GM12878 (cell line): ENCODE measurements at regions not wholly inside any gene's neighbourhood (a gene's known extent, or its start where the extent isn't known, plus 50 kb on each side); places are given as distances from the start of the nearest gene placed in this dataset.

Experiments used
- ATAC-seq: fragments of 200-7000 bp; cut with Tn5 transposase; 3 replicates; pipeline ENCODE4 v1.9.1; 2020; ENCODE audit warnings: mild to moderate bottlenecking, moderate library complexity
- BruUV-seq: library from RNA; stranded (reverse); fragments of 400-500 nt; replicated peaks from 2 replicates; lab custom pipeline; 2021; lab: Mats Ljungman, UMichigan
- CTCF ChIA-PET: fragments of 300-600 bp; sonication (Branson Sonifier 250); formaldehyde crosslinking; extraction: SDS; loops from one replicate; lab custom pipeline; 2021; ENCODE audit warnings: inconsistent platforms; lab: Yijun Ruan, JAX
- POLR2A ChIA-PET: fragments of 350-600 bp; formaldehyde crosslinking; extraction: SDS; loops from one replicate; lab custom pipeline; 2021; ENCODE audit warnings: inconsistent platforms; lab: Charles Lee
- RAD21 ChIA-PET: fragments of 300-600 bp; sonication (Branson Sonifier 250); formaldehyde crosslinking; loops from one replicate; lab custom pipeline; 2023; ENCODE audit warnings: antibody characterized with exemption; ENCODE audit not compliant: unreplicated experiment; lab: Charles Lee
- SMC1A ChIA-PET: fragments of 300-600 bp; sonication (Branson Sonifier 250); formaldehyde crosslinking; loops from one replicate; lab custom pipeline; 2023; ENCODE audit not compliant: unreplicated experiment, uncharacterized antibody; lab: Charles Lee
- DNase-seq: peaks from one replicate; pipeline ENCODE4 v3.0.0-alpha.2; 2011; ENCODE audit warnings: low read depth, low spot score
- FAIRE-seq: peaks from 3 replicates; lab custom pipeline; 2011; peaks lifted over from hg19 to GRCh38; lab: Jason Lieb, UNC
- H2AFZ ChIP-seq: 2 replicates; pipeline ENCODE4 v1.6.0; 2011; ENCODE audit warnings: low read depth, low read length, control low read depth; ENCODE audit not compliant: control insufficient read depth
- H3K27ac ChIP-seq: 2 replicates; pipeline ENCODE4 v1.5.1; 2011; ENCODE audit warnings: control low read depth; ENCODE audit not compliant: control insufficient read depth, insufficient read depth
- H3K27me3 ChIP-seq, 2 experiments: replicated peaks in 1 of 2; 2 replicates each; pipeline versions ENCODE4 v1.6.0 to v1.6.1; 2011; ENCODE audit warnings: low read length in 1 of 2; ENCODE audit not compliant: control insufficient read depth in 2 of 2, insufficient read depth in 2 of 2
- H3K36me3 ChIP-seq, 2 experiments: 2 replicates each; pipeline ENCODE4 v1.5.1; 2011; ENCODE audit warnings: low read length in 1 of 2; ENCODE audit not compliant: control insufficient read depth in 2 of 2, insufficient read depth in 2 of 2
- H3K4me1 ChIP-seq: 2 replicates; pipeline ENCODE4 v1.6.1; 2011; ENCODE audit warnings: mild to moderate bottlenecking, low read length, moderate library complexity, mixed read lengths; ENCODE audit not compliant: control insufficient read depth, insufficient read depth
- H3K4me2 ChIP-seq: 2 replicates; pipeline ENCODE4 v1.6.0; 2011; ENCODE audit warnings: control low read depth; ENCODE audit not compliant: control insufficient read depth, insufficient read depth
- H3K4me3 ChIP-seq: fragments of 200-600 bp; sonication (generic); 2 replicates; pipeline ENCODE4 v1.5.1; 2016
- H3K79me2 ChIP-seq: 2 replicates; pipeline ENCODE4 v1.6.0; 2011; ENCODE audit warnings: low read length; ENCODE audit not compliant: control insufficient read depth, insufficient read depth
- H3K9ac ChIP-seq: 2 replicates; pipeline ENCODE4 v1.8.0; 2011; ENCODE audit warnings: low read length, control low read depth, mixed read lengths; ENCODE audit not compliant: control insufficient read depth, insufficient read depth
- H3K9me3 ChIP-seq: replicated peaks from 3 replicates; pipeline ENCODE4 v1.5.1; 2011; ENCODE audit warnings: mild to moderate bottlenecking, low read length; ENCODE audit not compliant: control insufficient read depth, insufficient read depth
- H4K20me1 ChIP-seq: 2 replicates; pipeline ENCODE4 v1.6.0; 2011; ENCODE audit not compliant: control insufficient read depth, insufficient read depth
- ATF3 ChIP-seq: IDR thresholded peaks from 2 replicates; pipeline ENCODE4 v1.6.1; 2011; ENCODE audit warnings: low read depth, mild to moderate bottlenecking, low read length, moderate library complexity, borderline replicate concordance; ENCODE audit errors: extremely low read depth
- CREM ChIP-seq: IDR thresholded peaks from 2 replicates; pipeline ENCODE4 v1.6.1; 2014; ENCODE audit warnings: antibody characterized with exemption, low read depth
- E2F4 ChIP-seq: IDR thresholded peaks from 2 replicates; pipeline ENCODE4 v1.6.1; 2012; ENCODE audit warnings: low read depth, low read length, improper control_type of control experiment
- EED ChIP-seq: sonication (generic); IDR thresholded peaks from 2 replicates; pipeline ENCODE4 v1.6.1; 2016; ENCODE audit warnings: antibody characterized with exemption, low read depth
- FOXM1 ChIP-seq: IDR thresholded peaks from 2 replicates; pipeline ENCODE4 v1.6.1; 2012; ENCODE audit warnings: low read depth, mild to moderate bottlenecking, inconsistent platforms, low read length, moderate library complexity
- HCFC1 ChIP-seq: fragments of 150-350 bp; IDR thresholded peaks from 2 replicates; pipeline ENCODE4 v1.6.1; 2014; ENCODE audit warnings: low read length
- KLF5 ChIP-seq: fragments of 450-650 bp; IDR thresholded peaks from 2 replicates; pipeline ENCODE4 v1.6.1; 2014; ENCODE audit warnings: mild to moderate bottlenecking; ENCODE audit not compliant: partially characterized antibody
- NR2C1 ChIP-seq: fragments of 450-650 bp; IDR thresholded peaks from 2 replicates; pipeline ENCODE4 v1.6.1; 2017; ENCODE audit warnings: antibody characterized with exemption, mild to moderate bottlenecking, moderate library complexity
- NRF1 ChIP-seq: conservative IDR thresholded peaks from 2 replicates; pipeline ENCODE4 v1.6.1; 2011; ENCODE audit warnings: mild to moderate bottlenecking, low read depth, low read length, improper control_type of control experiment
- POLR2A ChIP-seq: IDR thresholded peaks from 2 replicates; pipeline ENCODE4 v1.6.1; 2011; ENCODE audit warnings: low read depth, mild to moderate bottlenecking, low read length
- STAT1 ChIP-seq: fragments of 450-650 bp; conservative IDR thresholded peaks from 2 replicates; pipeline ENCODE4 v1.6.1; 2014; ENCODE audit warnings: antibody characterized with exemption, mild to moderate bottlenecking
- TARDBP ChIP-seq: IDR thresholded peaks from 2 replicates; pipeline ENCODE4 v1.6.1; 2016; ENCODE audit warnings: borderline replicate concordance
- TBL1XR1 ChIP-seq: IDR thresholded peaks from 2 replicates; pipeline ENCODE4 v1.6.1; 2012; ENCODE audit warnings: low read depth, low read length, improper control_type of control experiment
- ZBED1 ChIP-seq: IDR thresholded peaks from 2 replicates; pipeline ENCODE4 v1.6.1; 2016; ENCODE audit warnings: borderline replicate concordance
- ZNF592 ChIP-seq: fragments of 450-650 bp; IDR thresholded peaks from 2 replicates; pipeline ENCODE4 v1.6.1; 2017; ENCODE audit warnings: mild to moderate bottlenecking, moderate library complexity
- WGBS: methylation state at CpG from one replicate; pipeline ENCODE4 v1.1.6; 2016; ENCODE audit warnings: low lambda C conversion rate; ENCODE audit not compliant: insufficient replicate concordance, insufficient coverage; ENCODE audit errors: missing lambda C conversion rate; 5-methylcytosine and 5-hydroxymethylcytosine counted together
- in situ Hi-C: fragments of 300-500 bp; cut with MboI; formaldehyde crosslinking; loops from 9 replicates; pipeline ENCODE4 v1.14.3; 2018; ENCODE audit warnings: mixed read lengths
- intact Hi-C: fragments of 100-400 bp; cut with micrococcal nuclease; formaldehyde crosslinking; loops from one replicate; pipeline ENCODE4 v1.14.2; 2022; ENCODE audit not compliant: unreplicated experiment
- TF ChIP-seq, protein P1 (sequence below): fragments of 150-350 bp; IDR thresholded peaks from 2 replicates; pipeline ENCODE4 v1.6.1; 2014; ENCODE audit warnings: mild to moderate bottlenecking, low read depth, low read length

GRCh38 chr20:60300374-60300773 lies 342.2 kb downstream of the CDH26 start (continued):
- no peak for TF ChIP-seq ZNF592
- no peak for TF ChIP-seq ZBED1
- TF ChIP-seq, all 136 proteins: peak for 0

- no peaks in the 10 kb centered on the region for H3K27me3 ChIP-seq
- TF ChIP-seq NR2C1 (no peak), KLF5 (no peak), POLR2A (no peak), STAT1 (no peak), TARDBP (no peak), CREM (no peak), E2F4 (no peak), ATF3 (no peak), FOXM1 (no peak), EED (no peak), NRF1 (no peak), TBL1XR1 (no peak), HCFC1 (no peak)
- TF ChIP-seq, protein P1, sequence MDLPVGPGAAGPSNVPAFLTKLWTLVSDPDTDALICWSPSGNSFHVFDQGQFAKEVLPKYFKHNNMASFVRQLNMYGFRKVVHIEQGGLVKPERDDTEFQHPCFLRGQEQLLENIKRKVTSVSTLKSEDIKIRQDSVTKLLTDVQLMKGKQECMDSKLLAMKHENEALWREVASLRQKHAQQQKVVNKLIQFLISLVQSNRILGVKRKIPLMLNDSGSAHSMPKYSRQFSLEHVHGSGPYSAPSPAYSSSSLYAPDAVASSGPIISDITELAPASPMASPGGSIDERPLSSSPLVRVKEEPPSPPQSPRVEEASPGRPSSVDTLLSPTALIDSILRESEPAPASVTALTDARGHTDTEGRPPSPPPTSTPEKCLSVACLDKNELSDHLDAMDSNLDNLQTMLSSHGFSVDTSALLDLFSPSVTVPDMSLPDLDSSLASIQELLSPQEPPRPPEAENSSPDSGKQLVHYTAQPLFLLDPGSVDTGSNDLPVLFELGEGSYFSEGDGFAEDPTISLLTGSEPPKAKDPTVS = no peak
- no peak overlapping the region for H3K4me3 ChIP-seq
- no peaks in the 10 kb centered on the region for H3K36me3 ChIP-seq
- no peak for DNase-seq
- CTCF ChIA-PET = no interaction called here
- no TSS peak for BruUV-seq
- WGBS = 2% methylated on average over 6 of the region's 6 CpGs
- H3K4me1 ChIP-seq = no peaks in the 10 kb centered on the region
- no peak overlapping the region for H3K4me2 ChIP-seq
- in situ Hi-C loops = no loop called here
- no peaks in the 10 kb centered on the region for H3K79me2 ChIP-seq
- no peak overlapping the region for H3K27ac ChIP-seq
- SMC1A ChIA-PET = no interaction called here
- RAD21 ChIA-PET = no interaction called here
- H4K20me1 ChIP-seq = no peaks in the 10 kb centered on the region
- no peak for ATAC-seq
- no peaks in the 10 kb centered on the region for H3K9me3 ChIP-seq
- POLR2A ChIA-PET = no interaction called here
- H3K9ac ChIP-seq = no peak overlapping the region
- no peak overlapping the region for H2AFZ ChIP-seq
- no peak for FAIRE-seq
- intact Hi-C loops = no loop called here
Observed at GRCh38 chr20:60302875-60303274, 344.7 kb downstream of the CDH26 start.
